GM21447 (cell line): ENCODE measurements at regions not wholly inside any gene's neighbourhood (a gene's known extent, or its start where the extent isn't known, plus 50 kb on each side); places are given as distances from the start of the nearest gene placed in this dataset.
"Not testable (repeated sequence)": the region's sequence is repeated elsewhere in the genome, so short reads cannot be mapped to it uniquely, and the experiment has no call there.

Experiments used
- ATAC-seq: cut with Tn5 transposase; IDR thresholded peaks from one replicate; pipeline ENCODE4 v1.9.1; 2021; ENCODE audit not compliant: unreplicated experiment

DNA sequence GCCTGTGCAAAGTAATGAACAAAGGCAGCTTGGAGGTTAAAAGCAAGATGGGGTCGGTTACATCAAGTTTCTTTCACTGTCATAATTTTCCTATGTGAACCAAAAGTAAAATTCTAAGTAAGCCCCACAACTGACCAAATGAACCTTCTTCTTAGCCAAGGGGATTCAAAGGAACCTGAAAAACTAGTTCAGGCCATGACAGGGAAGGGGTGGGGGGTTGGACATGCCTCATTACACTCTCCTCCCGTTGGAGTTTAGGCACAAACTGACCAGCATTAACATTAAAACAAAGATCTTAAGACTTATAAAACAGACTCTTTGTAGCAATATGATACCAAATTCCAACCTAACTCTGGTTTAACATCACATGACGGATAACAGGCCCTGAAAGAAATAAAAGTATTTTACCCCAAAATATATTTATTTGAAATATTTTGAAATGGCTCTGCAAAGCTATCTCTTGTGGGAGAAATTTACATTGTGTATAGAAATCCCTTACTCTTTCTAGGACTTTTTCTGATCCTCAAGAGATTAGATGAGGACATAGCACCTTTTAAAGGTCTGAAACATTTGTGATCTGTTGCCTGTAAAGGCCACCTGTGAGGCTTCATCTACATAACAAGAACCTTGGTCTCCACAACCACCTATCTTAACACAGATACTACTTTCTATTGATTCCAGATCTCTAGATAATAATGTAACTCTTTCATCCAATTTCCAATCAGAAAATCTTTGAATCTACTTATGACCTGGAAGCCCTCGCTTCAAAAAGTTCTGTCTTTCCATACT, 1829.0 kb upstream of the MIR17HG start:
- ATAC-seq: no peak

DNA sequence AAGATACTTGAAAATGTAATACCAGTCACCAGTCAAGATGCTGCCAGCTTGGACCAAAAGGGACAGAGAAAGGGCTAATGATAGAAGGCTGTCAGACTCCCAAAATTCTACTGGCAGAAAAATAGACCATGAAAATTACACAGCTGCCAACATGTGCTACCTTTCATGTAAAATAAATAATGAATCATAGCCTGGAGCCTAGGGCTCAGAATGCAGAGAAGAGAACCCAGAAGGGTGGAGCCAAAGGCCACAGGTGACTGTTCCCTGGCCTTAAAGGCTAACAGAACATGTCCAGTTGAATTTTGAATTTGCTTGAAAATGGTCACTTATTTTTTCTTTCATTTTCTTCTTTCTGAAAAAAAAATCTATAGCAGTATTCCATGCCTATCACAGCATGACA, 1827.0 kb upstream of the MIR17HG start:
- ATAC-seq: no peak

DNA sequence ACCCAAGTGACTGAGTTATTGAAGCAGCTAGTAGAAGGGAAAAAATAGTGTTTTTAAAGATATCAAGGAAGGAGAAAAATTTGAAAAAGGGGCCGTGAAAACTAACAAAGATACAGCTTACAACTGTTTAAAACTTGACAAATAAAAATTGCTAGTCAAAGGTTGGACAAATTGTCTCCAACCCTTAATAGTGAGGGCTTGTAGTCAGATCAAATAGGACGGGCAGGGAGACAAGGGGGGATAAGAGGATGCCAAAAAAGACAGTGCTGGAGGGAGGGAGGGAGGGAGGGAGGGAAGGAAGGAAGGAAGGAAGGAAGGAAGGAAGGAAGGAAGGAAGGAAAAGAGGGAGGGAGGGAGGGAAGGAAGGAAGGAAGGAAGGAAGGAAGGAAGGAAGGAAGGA, 1825.8 kb upstream of the MIR17HG start:
- not testable (repeated sequence) for ATAC-seq

DNA sequence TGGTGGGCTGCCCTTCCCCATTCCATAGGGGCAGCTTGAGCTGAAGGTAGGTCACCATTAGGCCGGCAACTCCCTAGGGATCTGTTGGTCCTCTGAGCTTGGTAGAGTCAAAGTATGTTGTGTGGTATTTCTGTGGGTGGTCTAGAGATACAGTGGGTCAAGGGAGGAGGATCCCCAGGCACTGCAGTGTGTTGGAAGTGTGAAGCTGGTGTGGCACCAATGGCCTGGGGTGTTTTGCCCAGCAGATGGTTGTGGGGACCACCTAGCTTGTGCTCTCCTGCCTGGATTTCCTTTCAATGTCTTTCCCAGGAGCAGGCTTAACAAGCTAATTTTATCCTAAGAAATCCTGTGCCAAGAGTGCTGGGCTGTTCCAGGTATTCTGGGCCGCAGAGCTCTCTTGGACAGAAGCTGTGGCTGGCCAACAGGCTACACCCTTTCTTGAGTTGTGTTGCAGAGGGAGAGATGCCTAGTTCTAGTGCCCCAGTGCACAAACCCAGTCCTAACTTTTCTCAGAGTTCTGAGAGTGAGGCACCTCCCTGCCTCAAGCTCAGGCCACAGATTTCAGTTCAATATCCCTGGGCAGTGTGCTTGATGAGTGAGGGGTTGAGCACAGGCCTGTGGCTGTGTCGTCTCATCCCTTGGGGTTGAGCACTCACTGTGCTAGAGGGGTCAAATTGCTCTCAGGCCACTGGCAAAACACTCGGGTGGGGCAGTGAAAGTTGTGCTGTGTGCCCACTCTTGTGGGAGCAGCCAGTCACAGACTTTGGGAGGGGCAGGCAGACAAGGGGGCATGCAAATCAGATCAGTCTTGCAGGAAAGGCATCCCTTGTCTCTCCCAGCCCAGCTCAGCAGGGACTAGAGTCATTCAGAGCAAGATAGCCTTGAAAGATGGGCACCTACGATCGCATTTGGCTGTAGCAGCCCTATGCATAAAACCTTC, 1806.1 kb upstream of the MIR17HG start:
- no peak for ATAC-seq

DNA sequence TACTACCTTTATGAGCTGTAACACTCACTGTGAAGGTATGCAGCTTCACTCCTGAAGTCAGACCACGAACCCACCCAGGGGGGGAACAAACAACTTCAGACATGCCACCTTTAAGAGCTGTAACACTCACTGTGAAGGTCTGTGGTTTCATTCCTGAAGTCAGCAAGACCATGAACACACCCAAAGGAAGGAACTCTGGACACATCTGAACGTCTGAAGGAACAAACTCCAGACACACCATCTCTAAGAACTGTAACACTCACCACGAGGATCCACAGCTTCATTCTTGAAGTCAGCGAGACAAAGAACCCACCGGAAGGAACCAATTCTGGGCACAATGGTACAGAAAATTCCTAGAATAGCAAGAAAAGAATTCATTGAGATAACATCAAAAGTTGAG, 1796.5 kb upstream of the MIR17HG start:
- ATAC-seq: no peak

DNA sequence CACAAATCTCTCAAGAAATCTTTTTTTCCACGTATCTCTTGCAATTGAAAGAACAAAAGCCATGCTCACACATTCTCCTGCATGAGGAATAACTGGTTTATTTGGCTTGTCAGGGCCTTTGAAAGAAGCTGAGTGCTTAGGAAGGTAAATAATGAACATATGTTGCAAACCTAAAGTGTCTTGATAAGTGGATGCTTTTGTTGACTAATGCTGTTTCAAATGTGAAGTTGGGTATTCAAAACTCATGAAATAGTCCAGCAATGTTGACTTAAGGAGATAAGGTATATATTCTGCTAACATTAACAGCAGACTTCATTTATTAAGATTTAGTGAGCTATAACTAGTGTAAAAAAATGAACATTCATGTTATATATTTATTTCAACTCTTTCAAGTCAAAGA, 1792.7 kb upstream of the MIR17HG start:
- no peak for ATAC-seq

DNA sequence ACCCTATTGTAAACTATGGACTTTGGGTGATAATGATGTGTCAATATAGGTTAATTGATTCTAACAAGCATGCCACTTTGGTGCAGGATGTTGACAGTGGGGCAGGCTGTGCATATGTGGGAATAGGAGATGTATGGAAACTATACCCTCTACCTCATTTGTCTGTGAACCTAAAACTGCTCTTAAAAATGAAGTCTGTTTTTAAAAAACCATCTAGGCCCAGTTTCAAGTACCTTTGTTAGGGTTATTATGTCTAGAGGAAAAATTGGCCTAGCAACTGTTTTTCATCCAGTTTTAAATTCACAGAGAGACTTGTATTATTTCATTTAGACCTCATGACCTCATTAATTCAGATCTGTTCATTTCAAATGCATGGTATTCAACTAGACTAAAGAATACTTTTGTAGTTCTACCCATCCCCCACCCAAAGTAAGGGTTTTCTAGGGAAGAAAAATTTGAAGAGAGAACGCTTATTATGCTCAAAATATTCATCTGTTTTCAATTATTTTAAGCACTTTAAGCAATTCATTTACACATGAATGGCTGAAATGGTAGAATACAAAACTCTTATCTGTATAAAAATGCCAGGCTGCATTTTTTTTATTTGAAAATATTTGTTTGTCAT, 1781.9 kb upstream of the MIR17HG start:
- ATAC-seq: no peak

DNA sequence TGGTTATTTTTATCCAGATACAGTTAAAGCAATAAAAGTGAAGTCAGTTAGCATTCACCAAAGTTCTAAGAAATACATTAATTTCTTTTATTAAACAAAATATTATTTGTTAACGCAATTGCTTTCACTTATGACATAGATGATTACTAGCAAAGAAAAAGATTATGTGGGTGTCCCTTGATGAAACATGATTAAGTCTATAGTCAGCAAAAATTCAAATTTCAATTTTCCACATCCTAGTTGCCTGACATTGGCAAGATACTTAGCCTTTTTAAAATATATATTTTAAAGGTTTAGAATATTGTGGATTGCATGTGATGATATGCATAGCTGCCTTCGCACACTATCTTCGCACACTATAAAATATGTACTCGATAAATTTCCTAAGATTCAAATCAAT, 1780.5 kb upstream of the MIR17HG start:
- no peak for ATAC-seq

DNA sequence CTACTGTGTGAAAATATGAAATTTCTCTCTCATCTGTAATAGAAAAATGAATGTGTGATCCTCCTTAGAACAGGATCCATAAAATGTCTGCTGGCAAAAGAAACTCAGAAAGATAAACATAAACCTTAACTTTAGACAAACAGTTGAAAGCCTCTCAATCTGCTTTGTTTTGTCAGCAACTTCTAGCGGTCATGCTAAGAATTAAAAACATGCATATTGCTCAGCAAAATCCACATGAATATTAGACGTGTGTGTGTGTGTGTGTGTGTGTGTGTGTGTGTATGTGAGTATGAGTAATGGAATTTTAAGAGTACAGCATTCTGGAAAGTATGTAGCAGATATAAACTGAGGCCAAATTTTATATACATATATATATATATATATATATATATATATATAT, 1779.2 kb upstream of the MIR17HG start:
- no peak for ATAC-seq

DNA sequence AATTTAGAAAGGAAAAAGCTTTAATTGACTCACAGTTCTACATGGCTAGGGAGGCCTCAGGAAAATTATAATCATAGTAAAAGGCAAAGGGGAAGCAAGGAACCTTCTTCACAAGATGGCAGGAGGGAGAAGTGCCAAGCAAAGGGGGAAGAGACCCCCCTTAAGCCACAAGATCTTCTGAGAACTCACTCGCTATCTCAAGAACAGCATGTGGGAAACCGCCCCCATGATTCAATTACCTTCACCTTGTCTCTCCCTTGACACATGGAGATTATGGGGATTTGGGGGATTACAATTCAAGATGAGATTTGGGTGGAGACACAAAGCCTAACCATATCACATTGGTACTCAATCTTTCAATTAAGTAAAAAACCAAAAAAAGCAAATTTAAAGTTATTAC, 1778.7 kb upstream of the MIR17HG start:
- no peak for ATAC-seq

DNA sequence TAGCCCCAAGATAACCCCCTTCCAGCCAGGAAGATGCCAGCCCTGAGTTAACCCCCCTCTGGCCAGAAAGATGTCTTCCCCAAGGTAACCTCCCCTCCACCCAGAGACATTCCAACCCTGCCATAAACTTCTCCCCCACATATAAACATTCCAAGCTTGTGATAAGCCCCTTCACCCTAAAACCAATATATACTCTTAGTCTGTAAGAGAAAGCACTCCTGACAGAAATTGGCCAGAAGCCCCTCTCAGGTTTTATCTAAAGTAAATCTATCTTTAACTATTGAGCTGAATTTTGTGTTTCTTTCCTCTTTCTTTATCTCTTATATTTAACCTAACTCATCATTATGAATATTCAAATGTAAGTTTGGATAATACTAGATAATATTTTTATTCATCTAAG, 1775.8 kb upstream of the MIR17HG start:
- no peak for ATAC-seq

DNA sequence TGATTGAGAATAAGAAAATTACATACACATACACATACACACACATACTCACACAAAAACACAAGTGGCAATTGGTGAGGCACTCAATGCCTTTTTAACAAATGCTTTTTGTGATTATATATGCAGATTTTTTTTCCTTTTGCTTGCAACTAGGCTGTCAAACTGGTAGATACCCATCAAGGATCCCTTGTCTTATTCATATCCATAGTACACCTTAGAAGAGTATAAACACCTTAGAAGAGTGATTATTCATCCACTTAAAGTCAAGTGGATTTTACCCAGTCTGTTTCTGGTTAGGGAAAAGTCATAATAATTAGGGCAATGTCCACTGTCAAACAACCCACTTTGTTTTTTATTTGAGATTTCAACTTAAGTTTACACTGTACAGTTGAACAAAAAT, 1773.4 kb upstream of the MIR17HG start:
- no peak for ATAC-seq

DNA sequence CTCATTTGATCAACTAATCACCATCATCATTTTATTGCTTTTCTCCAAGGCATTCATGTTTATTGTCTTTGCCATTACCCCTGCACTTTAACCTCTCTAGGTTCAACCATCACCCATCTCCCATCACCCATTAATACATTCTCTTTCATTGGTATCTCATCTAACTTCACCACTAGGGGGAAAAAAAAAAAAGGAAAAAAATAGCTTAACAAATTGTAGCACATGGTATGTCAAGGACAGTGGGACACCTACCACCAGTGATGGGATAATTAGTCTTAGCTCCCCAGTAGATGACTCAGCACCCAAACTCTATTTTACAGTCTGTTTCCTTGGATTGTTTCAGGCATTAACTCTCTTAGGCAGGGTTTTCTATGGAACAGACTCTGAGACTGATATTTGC, 1770.2 kb upstream of the MIR17HG start:
- no peak for ATAC-seq

DNA sequence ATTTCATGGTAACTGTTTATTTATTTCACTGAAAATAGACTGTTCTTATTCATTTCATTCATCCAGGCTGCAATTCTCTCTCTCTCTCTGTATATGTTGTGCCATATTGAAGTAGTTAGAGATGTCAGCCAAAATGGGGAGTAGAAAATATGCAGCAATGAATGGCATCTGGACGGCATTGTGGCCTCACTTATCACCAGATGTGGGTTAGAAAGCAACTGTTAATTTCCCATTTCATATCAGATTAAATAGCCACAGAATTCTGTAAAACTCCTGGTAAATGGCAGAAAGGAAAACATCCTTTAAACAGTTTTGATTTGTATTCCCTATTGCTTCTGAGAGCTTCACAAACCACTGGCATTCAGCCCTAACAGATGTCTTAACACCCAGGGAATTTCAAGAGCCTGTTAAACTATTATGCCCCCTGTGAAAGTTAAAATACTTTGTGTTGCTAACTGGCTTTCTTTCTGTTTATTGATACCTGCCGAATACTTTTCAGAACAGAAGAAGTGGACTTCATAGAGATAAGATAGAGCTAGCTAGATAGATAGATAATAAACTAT, 1763.3 kb upstream of the MIR17HG start:
- ATAC-seq: no peak

DNA sequence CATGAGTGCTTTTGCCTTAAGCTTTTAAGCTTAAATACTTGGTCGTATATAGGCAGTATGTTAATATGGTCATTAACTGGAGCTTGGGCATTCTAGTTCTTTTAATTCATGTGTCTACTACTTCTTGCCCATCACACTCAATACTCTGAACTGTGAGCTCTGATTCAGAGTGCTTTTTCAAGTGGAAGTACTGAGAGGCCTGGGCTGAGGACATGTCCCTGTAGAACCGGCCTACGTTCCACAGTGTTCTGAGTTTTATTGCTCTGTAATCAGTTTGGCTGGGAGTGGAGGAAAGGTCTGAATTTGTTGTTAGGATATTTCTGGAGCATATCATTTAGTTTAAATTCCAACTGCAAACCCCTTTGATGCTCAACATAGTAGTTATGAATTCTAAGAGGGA, 1744.8 kb upstream of the MIR17HG start:
- no peak for ATAC-seq

DNA sequence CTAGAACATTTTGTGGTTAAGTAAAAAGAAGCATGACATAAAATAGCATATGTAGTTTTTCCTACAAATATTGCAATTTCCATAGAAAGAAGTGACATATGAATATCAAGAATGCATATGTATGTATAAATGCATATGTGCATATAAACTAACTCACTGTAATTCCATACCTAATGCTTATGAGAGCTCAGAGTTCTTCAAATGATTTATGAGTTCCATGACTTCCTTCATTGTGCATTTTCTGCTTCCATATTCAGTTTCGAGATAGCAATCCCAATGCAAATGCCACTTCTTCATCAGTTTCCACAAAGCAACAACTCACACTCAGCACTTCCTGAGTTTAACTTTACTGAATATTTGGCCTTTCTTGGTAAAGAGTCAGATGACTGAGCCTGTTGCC, 1744.3 kb upstream of the MIR17HG start:
- ATAC-seq: no peak

DNA sequence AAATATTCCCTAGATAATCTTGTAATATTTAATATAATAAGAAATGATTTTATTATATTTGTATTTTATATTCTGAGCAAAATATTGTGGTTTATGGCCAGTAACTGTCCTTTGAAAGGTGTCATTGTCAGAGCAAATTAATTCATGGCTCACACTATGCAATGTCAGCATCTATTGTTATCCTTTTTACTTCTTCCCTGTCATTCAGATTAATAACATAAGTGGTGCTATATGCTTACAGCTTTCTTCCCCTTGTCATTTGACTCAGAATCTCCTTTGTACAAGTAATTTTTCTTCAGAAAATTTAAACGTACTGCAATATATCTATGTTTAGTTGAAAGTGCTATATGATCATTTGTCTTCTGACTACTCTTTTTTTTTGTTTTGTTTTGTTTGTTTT, 1738.2 kb upstream of the MIR17HG start:
- ATAC-seq: no peak

DNA sequence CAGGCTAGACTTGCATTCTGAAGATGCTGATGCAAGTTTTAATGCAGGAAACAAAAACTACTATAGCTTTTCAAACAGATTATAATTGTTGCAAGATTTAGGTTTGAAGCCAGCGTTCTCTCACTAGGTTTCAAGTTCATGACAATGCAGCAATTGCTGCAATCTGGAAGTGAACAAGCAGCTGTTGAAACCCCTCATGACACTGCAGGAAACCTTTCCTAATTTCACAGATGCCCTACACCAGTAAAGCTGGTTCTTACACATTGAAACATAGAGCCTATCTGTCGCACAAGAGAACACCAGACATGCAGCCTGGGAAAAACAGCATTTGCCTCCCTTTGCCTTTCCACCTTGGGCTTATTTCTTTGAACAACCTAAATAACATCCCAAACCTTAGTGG, 1737.2 kb upstream of the MIR17HG start:
- no peak for ATAC-seq

DNA sequence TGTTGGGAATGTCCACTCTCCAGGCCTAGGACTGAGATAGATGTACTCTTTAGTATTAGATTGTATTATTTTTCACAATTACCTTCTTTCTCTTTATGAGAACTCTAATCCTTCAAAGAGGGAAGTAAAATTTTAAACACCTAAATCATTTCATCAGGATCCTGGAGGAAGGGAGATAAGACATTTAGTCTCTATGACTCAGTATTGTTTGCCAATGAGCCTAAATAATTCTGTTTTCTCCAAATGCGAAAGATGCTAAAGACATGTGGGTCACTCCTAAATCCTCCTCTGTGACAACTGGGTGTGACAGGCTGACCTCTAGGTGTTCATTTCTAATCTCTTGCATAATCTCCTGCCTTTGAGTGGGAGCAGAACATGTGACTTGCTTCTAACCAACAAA, 1736.6 kb upstream of the MIR17HG start:
- no peak for ATAC-seq

DNA sequence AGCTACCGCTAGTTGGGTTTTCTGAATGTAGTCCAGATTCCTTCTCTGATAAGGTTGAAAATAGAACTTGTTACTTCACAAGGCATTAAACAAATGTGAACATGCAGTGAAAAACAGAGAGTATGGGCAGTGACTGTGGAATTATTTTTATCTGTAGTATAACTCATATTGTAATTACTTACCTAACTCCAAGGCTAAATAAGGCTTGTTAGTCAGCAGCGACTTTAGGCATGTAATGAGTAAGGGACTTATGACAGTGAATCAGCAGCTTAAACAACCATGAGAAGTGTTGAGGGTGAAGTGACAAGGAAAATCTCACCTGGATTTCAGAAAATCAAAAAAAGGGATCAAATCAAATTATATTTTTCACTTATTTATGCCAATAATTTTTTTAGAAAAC, 1719.5 kb upstream of the MIR17HG start:
- no peak for ATAC-seq

DNA sequence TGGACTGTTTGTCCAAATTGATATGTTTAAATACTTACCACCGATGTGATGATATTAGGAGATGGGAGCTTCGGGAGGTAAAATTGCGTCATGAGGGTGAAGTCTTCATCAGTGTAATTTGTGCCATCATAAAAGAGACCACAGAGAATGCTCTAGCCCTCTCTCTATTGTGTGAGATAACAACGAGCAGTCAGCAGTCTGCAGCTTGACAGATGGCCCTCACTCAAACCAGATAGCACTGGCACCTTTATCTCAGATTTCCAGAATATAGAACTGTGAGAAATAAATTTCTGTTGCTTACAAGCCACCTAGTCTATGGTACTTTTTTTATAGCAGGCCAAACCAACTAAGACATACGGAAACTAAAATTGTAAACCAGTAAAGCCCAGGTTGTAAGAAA, 1718.9 kb upstream of the MIR17HG start:
- no peak for ATAC-seq

DNA sequence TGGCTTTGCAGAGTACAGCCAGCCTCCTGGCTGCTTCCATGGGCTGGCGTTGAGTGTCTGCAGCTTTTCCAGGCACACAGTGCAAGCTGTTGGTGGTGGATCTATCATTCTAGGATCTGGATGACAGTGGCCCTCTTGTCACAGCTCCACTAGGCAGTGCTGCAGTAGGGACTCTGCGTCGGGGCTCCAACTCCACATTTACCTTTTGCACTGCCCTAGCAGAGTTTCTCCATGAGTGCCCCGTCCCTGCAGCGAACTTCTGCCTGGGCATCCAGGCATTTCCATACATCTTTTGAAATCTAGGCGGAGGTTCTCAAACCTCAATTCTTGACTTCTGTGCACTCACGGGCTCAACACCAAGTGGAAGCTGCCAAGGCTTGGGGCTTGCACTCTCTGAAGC, 1697.3 kb upstream of the MIR17HG start:
- ATAC-seq: no peak
